ENCODE measurements at regions not wholly inside any gene's neighbourhood (a gene's known extent, or its start where the extent isn't known, plus 50 kb on each side); places are given as distances from the start of the nearest gene placed in this dataset.
A peak's percentile ranks its signal among the peaks of the same experiment; 100 is the strongest.

DNA sequence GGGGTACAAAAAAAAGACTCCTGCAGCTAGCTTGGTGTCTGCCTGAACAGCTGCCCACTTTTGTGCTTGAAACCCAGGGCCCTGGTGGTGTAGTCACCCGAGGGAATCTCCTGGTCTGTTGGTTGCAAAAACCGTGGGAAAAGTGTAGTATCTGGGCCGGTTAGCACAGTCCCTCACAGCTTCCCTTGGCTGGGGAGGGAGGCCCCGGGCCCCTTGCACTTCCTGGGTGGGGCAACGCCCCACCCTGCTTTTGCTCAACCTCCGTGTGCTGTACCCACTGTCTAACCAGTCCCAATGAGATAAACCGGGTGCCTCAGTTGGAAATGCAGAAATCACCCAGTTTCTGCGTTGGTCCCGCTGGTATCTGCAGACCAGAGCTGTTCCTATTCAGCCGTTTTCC lies 211.7 kb upstream of the ZPLD1 start:
- ATAC-seq (no peak), DNase-seq (no peak)
- no peak for TF ChIP-seq CTCF (IDR thresholded peaks at IDR 0.05)
- H3K36me3 Mint-ChIP-seq (ENCODE audit: low read depth), result no peaks in the 10 kb centered on the region
- ChIA-PET CTCF (interaction anchor here (1.5 to 7.0 kb wide), 3 partner anchors 169 to 416 kb away, joined by 3 to 302 read pairs (median 8); no protein-coding TSS in a partner anchor), POLR2A (interaction anchor here (0.7 kb wide), 1 partner anchor 199 kb away, joined by 3 read pairs; no protein-coding TSS in a partner anchor)
- H3K4me3 Mint-ChIP-seq, result no peak overlapping the region
- H3K27ac Mint-ChIP-seq, result no peak overlapping the region
- H3K27me3 Mint-ChIP-seq, result no peaks in the 10 kb centered on the region
- H3K9me3 Mint-ChIP-seq, result peaks cover 4% of the 10 kb centered on the region
- H3K4me1 Mint-ChIP-seq (ENCODE audit: low read depth), result peaks cover 23% of the 10 kb centered on the region
- intact Hi-C loops (cut with micrococcal nuclease), result loop anchor here (10.0 kb wide), 2 partner anchors 228 to 368 kb away; no protein-coding TSS in a partner anchor

- peak; percentile 35 for DNase-seq
Observed at GRCh38 chr3:102224171-102224570, 210.6 kb upstream of the ZPLD1 start.

GRCh38 chr3:102225005-102225404 lies 209.8 kb upstream of the ZPLD1 start:
- POLR2A ChIA-PET, result interaction anchor here (0.7 to 1.2 kb wide), 3 partner anchors 16 to 373 kb away, joined by 3 to 4 read pairs (median 3); no protein-coding TSS in a partner anchor
- H3K27me3 Mint-ChIP-seq, result no peaks in the 10 kb centered on the region
- H3K9me3 Mint-ChIP-seq, result peaks cover 3% of the 10 kb centered on the region

More at GRCh38 chr3:102224171-102224570, 210.6 kb upstream of the ZPLD1 start:
- H3K4me3 Mint-ChIP-seq, result no peak overlapping the region
- peaks cover 4% of the 10 kb centered on the region for H3K9me3 Mint-ChIP-seq
- intact Hi-C loops (cut with micrococcal nuclease), result loop anchor here (2.0 to 10.0 kb wide), 3 partner anchors 229 to 411 kb away; no protein-coding TSS in a partner anchor
- no peak overlapping the region for H3K27ac Mint-ChIP-seq
- no peak for ATAC-seq
- no peaks in the 10 kb centered on the region for H3K36me3 Mint-ChIP-seq (ENCODE audit: low read depth)
- POLR2A ChIA-PET, result interaction anchor here (1.0 kb wide), 1 partner anchor 205 kb away, joined by 4 read pairs; no protein-coding TSS in a partner anchor
- CTCF ChIA-PET, result interaction anchor here (1.1 to 7.0 kb wide), 12 partner anchors 12 to 505 kb away, joined by 3 to 302 read pairs (median 4); no protein-coding TSS in a partner anchor
- H3K4me1 Mint-ChIP-seq (ENCODE audit: low read depth), result peaks cover 25% of the 10 kb centered on the region
- no peaks in the 10 kb centered on the region for H3K27me3 Mint-ChIP-seq
- no peak for TF ChIP-seq CTCF (IDR thresholded peaks at IDR 0.05)

DNA sequence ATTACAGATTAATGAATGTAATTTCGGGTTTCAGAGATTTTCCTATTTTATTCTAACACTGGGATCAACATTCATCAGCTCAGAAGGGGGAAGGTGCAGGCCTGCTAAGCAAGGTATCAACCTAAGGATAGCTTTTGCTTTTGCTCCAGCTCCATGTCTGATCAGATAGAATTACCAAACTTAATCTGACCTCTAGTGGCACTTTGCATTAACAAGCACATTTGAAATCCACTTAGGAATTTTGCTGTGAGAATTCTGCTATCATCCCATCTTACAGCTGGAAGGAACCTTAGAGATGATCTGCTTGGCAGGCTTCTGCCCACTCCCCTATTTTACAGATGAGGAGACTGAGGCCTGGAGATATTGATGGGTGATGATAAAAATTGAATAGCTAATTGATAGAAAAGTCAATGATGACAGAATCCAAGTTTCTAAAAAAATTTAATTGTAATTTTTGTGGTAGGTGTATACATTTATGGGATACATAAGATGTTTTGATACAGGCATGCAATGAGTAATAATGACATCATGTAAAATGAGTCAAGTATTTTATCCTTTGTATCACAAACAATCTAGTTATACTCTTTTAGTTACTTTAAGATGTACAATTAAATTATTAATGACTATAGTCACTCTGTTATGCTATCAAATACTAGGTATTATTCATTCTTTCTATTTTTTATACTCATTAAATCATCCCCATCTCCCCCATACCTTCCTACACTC lies 209.2 kb upstream of the ZPLD1 start:
- Mint-ChIP-seq H3K4me1 (ENCODE audit: low read depth) (peaks cover 28% of the 10 kb centered on the region), H3K36me3 (ENCODE audit: low read depth) (no peaks in the 10 kb centered on the region), H3K27ac (no peak overlapping the region), H3K27me3 (no peaks in the 10 kb centered on the region), H3K4me3 (no peak overlapping the region), H3K9me3 (no peaks in the 10 kb centered on the region)
- POLR2A ChIA-PET, result interaction anchor here (0.6 to 1.2 kb wide), 3 partner anchors 16 to 374 kb away, joined by 3 read pairs; no protein-coding TSS in a partner anchor
- intact Hi-C loops (cut with micrococcal nuclease), result loop anchor here (2.0 to 10.0 kb wide), 3 partner anchors 231 to 413 kb away; no protein-coding TSS in a partner anchor
- DNase-seq (no peak), ATAC-seq (peak; percentile 57)
- TF ChIP-seq CTCF (IDR thresholded peaks at IDR 0.05), result peak; percentile 75
- CTCF ChIA-PET, result interaction anchor here (0.7 to 7.0 kb wide), 62 partner anchors 10 to 898 kb away, joined by 3 to 302 read pairs (median 4); partner anchors contain the start of gene NFKBIZ

More at GRCh38 chr3:102225005-102225404, 209.8 kb upstream of the ZPLD1 start:
- no peaks in the 10 kb centered on the region for H3K36me3 Mint-ChIP-seq (ENCODE audit: low read depth)
- intact Hi-C loops (cut with micrococcal nuclease), result loop anchor here (2.0 to 10.0 kb wide), 3 partner anchors 230 to 412 kb away; no protein-coding TSS in a partner anchor
- no peak overlapping the region for H3K4me3 Mint-ChIP-seq
- CTCF ChIA-PET, result interaction anchor here (0.7 to 7.0 kb wide), 61 partner anchors 10 to 898 kb away, joined by 3 to 302 read pairs (median 4); partner anchors contain the start of gene NFKBIZ
- no peak for TF ChIP-seq CTCF (IDR thresholded peaks at IDR 0.05)
- no peak overlapping the region for H3K27ac Mint-ChIP-seq
- DNase-seq (no peak), ATAC-seq (no peak)
- peaks cover 28% of the 10 kb centered on the region for H3K4me1 Mint-ChIP-seq (ENCODE audit: low read depth)

Data from activated CD8-positive, alpha-beta T cell treated with anti-CD3 and anti-CD28 coated beads for 36 hours (primary cell).